HG02623 (cell line): ENCODE measurements at regions not wholly inside any gene's neighbourhood (a gene's known extent, or its start where the extent isn't known, plus 50 kb on each side); places are given as distances from the start of the nearest gene placed in this dataset.

ENCODE experiments used
- ATAC-seq: cut with Tn5 transposase; IDR thresholded peaks from one replicate; pipeline ENCODE4 v1.9.1; 2021; ENCODE audit warnings: moderate library complexity; ENCODE audit not compliant: unreplicated experiment

DNA sequence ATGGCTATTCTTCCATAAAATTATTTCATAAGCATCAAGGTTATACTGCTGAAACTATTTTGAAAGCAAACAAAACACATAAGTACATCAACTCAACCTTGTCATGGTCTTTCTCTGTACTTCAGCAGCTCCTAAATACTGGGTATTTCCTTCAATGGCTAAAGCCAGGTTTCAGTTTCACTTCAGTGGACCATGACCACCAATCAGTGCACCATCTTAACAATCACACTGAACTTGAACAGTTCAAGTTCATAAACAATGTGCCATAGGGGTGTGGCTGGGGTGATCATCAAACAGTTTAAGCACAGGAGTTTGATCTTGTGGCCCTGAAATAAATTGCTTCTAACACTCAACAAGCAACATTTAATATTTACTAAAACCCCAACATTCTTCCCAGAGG lies 124.1 kb upstream of the FIGN start:
- ATAC-seq = no peak

GRCh38 chr2:163856941-163857340 lies 121.1 kb upstream of the FIGN start:
- no peak for ATAC-seq

GRCh38 chr2:163852616-163853015 lies 116.8 kb upstream of the FIGN start:
- ATAC-seq = no peak

DNA sequence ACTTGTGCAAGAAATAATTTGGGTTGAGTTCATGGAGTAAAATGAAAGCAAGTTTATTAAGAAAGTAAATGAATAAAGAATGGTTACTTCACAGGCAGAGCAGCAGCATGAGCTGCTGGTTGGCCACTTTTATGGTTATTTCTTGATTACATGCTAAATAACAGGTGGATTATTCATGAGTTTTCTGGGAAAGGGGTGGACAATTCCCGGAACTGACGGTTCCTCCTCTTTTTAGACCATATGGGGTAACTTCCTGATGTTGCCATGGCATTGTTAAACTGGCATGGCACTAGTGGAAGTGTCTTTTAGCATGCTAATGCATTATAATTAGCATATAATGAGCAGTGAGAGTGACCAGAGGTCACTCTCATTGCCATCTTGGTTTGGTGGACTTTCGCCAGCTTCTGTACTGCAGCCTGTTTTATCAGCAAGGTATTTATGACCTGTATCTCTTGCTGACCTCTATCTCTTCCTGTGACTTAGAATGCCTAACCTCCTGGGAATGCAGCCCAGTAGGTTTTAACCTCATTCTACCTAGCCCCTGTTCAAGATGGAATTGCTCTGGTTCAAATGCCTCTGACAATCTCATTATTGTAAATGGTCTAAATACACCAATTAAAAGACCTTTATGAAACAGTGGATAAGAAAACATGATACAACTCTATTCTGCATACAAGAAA lies 114.1 kb upstream of the FIGN start:
- ATAC-seq = no peak

- no peak for ATAC-seq
Measured at GRCh38 chr2:163838890-163839289, 103.1 kb upstream of the FIGN start.

DNA sequence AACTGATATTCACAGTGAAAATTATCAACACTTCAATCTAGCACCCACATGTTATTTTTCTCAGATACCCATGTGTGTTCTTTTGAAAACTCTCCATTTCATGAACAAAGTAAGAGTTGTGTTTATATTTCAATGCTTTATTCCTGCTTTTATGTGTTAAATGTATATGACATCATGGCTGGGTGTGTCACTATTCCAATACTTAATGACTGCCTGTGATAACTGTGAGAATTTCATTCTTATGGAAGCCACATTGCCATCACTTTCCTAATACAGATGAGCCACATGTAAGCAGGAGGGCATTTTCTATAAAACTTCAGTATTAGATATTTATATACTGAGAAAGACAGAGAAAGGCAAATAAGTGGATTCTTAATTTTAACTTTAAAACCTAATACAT lies 100.4 kb upstream of the FIGN start:
- no peak for ATAC-seq

GRCh38 chr2:163834841-163835240 lies 99.0 kb upstream of the FIGN start:
- ATAC-seq = no peak

DNA sequence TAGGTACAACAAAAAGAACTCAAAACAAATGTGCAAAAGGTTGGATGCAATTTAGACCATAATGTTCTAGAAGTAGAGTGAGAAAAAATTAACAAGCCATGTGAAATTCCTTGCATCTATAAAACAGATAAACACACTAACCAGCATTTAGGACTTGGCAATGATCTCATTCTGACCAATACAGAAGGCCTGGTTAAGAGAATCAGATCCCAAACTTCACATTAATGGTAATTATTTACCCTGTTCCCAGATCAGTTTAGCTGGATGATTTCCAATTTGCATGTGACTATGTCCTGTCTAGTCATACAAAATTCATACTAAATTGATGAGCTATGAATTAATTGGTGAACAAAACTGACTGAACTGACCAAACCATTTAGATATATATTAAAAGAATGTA lies 98.4 kb upstream of the FIGN start:
- no peak for ATAC-seq

GRCh38 chr2:163828771-163829170 lies 93.0 kb upstream of the FIGN start:
- ATAC-seq = no peak

- ATAC-seq = no peak
Measured at GRCh38 chr2:163822033-163822432, 86.2 kb upstream of the FIGN start.

DNA sequence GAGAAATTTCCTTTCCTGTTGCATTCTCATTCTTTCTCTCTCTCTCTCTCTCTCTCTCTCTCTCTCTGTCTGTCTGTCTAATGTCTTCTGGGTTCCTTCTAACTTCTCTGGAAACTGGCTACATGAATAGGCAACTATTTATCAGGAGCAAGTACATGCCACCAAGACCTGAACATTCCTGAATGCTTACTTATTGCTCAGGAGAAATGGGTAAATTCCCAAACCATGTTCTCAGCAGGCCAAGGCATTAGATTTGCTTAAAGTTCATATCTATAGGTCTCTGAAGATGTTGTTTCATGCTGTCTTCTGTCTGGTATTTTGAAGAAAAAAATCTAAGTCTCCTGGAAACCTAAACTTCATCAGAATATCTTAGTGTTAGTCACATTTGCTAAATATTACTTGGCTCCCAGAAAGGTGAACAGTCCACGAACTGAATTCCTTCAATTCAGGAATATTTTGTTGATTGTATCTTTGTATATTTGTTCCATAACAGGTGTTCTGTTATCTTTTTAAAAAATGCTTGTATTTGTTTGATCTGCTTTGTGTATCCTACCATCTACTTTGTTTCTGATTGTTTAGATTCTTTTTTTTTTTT lies 77.2 kb upstream of the FIGN start:
- no peak for ATAC-seq

- no peak for ATAC-seq
Measured at GRCh38 chr2:163808406-163808805, 72.6 kb upstream of the FIGN start.

GRCh38 chr2:163802284-163802683 lies 66.5 kb upstream of the FIGN start:
- ATAC-seq = no peak

GRCh38 chr2:163801486-163801885 lies 65.7 kb upstream of the FIGN start:
- no peak for ATAC-seq

- no peak for ATAC-seq
Measured at GRCh38 chr2:163800951-163801381, 65.2 kb upstream of the FIGN start.

DNA sequence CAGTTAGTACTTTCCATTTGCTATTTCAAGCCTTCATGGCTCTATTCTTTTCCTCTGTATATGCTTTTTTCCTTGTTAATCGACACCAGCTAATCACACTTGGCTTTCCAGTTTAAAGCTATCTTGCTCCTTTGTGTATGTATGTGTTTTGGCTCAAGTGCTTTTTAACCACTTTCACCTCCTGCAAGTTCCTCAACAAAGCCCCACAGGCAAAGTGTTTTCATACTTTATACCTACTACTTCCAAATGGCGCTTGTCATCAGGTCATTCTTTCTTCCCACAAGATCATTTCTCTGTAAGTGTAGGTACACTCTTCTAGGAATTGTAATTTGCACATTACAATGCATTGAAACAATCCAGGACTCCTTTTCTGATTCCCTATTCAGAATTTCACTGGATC lies 64.0 kb upstream of the FIGN start:
- no peak for ATAC-seq

GRCh38 chr2:163794635-163795034 lies 58.8 kb upstream of the FIGN start:
- no peak for ATAC-seq
